GM19240 (cell line): ENCODE measurements at regions not wholly inside any gene's neighbourhood (a gene's known extent, or its start where the extent isn't known, plus 50 kb on each side); places are given as distances from the start of the nearest gene placed in this dataset.
"Not testable (repeated sequence)": the region's sequence is repeated elsewhere in the genome, so short reads cannot be mapped to it uniquely, and the experiment has no call there.

Experiments
- DNase-seq: peaks from one replicate; pipeline ENCODE4 v3.0.0; 2011; ENCODE audit warnings: low spot score; ENCODE audit not compliant: insufficient read length

GRCh38 chr9:85212887-85213286 is 528.9 kb downstream of the AGTPBP1 start:
- DNase-seq = no peak

DNA sequence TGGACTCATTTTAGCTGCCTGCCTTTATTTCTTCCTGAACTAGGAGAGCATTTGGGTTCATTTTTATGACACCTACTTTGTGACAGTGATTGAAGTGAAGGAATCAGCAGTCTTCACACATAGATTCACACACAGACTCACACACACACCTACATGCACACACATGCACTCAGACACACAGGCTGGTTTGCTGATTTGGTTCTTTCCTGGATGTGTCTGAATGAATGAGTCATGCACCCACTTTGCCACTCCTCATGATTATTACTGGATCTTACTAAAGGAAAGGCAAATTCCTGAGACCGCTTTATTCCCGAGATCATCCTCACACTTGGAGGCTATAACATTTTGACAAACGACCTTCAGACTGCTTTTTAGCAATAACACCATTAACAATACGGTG is 529.5 kb downstream of the AGTPBP1 start:
- no peak for DNase-seq

GRCh38 chr9:85208666-85209065 is 533.1 kb downstream of the AGTPBP1 start:
- DNase-seq = no peak

GRCh38 chr9:85204176-85204575 is 534.6 kb downstream of the NTRK2 start:
- DNase-seq = no peak

DNA sequence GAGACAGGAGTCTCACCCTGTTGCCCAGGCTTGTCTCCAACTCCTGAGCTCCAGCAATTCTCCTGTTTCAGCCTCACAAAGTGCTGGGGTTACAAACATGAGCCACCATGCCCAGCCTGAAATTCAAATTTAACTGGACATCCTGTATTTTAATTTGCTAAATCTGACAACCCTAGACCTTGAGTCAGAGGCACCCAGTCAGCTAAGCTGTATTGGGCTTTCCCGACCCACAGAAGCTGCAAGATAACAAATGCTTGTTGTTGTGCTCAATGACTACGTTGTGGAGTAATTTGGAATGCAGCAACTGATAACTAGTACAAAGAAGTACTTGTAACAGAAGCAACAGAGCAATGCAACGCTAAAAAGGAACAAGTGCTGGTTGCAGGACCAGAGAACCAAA is 533.1 kb downstream of the NTRK2 start:
- DNase-seq = no peak

DNA sequence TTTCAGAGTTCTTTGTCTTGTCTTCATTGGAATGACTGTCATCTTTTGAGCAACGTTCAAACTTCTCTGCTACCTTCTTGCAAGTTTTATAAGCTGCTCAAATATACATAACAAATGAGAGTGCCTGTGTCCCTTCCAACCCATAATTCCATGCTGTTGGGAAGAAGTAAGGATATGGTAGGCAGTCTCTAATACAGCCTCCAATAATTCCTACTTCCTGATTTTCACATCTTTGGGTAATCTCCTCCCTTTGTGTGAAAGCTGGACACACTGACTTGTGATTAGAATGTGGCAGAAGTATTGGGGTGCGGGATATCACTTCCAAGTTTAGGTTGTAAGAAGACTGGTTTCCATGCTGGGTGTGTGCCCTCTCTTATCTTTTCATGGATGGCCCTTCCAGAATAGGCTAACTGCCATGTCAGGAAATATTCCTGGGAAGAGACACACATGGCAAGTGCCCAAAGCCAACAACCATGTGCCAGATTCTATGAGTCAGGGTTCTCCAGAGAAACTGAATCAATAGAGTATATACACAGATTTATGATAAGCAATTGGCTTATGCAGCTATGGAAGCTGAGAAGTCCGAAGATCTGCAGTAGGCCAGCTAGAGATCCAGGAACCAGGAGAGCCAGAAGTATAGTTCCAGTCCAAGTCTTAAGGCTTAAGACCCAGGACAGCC is 531.3 kb downstream of the NTRK2 start:
- no peak for DNase-seq

DNA sequence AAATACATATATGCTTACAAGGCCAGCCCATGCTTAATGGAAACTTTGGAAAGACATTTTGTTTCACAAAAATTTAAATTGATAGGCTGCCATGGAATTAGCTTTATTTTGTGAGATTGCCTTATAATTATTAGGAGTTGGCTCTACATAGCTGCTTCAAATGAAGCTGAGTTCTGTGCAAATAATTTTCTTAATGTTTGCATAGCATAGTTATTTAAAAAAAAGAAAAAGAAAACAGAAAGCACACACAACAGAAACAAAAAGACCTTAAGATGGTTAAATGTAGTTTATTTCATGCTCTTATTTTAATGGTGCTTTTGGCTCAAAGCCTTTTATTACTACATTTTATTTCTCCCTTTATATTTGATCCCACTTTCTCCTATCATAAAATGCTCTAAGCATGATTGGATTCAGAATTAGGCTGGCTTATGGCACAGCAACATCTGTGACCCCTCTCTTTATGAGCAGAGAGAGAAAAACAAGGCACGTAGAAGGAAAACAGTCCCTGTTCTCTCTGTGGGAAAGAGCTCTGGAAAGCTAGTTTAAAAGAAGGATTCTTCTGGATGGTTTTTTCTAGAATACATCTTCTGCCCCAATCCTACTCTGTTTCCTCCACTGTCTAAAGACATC is 530.5 kb downstream of the NTRK2 start:
- DNase-seq = no peak

GRCh38 chr9:85192750-85193149 is 523.2 kb downstream of the NTRK2 start:
- no peak for DNase-seq

- DNase-seq = no peak
These were observed 516.7 kb downstream of the NTRK2 start for GRCh38 chr9:85186218-85186585.

GRCh38 chr9:85185486-85186217 is 516.1 kb downstream of the NTRK2 start:
- no peak for DNase-seq

GRCh38 chr9:85182383-85182782 is 512.9 kb downstream of the NTRK2 start:
- no peak for DNase-seq

DNA sequence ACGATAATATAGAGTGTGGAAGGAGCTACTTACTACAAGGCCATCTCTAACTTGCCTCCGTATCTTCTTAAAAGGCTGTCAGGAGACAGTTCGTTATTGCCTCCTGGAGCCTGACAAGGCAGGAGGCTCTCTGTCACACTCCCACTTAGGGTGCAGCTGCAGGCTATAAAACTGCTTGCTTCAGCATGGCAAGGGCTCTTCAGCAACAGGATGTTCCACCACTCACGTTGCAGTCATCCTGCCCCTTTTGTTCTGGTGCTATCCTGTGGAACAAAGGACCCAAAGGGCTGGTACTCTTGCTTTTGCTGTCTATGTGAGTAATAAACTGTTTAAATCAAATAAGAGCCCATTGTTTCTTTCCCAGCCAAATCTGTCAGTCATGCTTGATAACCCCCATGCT is 508.9 kb downstream of the NTRK2 start:
- no peak for DNase-seq

DNA sequence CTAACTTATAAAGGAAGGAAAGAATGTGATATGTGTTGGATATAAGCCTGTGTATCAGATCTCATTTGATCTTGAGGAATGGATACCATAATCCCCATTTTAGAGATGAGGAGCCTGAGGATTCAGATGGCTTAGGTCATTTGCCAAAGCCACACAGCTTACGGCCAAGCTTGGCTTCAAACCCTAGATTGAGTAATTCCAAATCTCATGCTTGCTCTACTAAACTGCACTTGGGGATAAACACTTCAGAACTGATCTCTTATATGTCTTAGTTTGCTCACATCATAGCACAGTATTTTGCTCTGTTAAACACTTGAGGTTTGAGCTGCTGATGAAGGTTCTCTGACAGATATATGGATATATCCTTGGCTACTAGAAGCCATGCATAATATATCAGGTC is 504.4 kb downstream of the NTRK2 start:
- DNase-seq = no peak

DNA sequence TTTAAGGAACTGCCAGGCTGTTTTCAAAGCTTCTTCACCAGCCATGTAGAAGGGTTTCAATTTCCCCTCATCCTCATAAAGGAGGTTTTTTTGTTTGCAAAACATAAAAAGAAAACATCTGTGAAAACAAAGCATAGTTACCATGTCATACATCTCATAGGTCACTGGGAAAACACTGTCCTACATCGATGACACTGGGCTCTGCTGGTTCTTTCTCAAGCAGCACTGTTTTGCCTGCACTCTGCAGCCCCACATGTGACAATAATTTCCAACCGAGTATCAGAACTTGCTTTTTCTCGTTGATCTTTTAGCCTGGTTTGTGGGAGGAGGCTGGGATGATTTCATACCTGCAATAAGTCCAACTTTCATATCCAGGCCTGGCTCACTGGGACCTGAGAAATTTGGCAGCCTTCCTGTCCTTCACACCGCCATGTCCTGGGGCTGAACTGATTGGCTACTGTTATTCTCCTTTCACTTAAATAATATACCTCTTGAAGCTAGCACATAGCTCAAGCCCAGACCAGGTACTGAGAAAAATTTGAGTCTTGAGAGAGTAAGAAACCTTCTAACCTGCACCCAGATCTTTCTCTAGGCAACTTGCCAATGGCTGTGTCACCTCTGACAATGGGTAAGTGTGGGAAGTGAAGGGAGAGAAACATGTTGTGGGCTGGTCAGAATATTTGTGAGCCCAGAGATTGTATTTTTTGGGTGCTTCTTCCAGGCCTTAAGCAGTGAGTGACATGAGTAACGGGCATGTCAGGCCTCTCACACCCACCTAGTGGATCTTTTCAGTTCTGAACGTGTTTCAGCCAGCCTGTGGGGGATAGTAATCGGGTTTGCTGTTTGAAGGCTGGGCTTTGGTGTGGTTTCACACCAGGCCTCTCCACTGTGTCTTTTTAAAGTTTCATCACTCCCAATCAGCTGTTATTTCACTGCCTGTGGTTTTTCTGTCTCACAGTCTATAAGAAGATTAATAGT is 502.8 kb downstream of the NTRK2 start:
- no peak for DNase-seq

GRCh38 chr9:85171163-85171562 is 501.6 kb downstream of the NTRK2 start:
- DNase-seq = no peak

- DNase-seq = no peak
These were observed 498.9 kb downstream of the NTRK2 start for GRCh38 chr9:85168412-85168811.

DNA sequence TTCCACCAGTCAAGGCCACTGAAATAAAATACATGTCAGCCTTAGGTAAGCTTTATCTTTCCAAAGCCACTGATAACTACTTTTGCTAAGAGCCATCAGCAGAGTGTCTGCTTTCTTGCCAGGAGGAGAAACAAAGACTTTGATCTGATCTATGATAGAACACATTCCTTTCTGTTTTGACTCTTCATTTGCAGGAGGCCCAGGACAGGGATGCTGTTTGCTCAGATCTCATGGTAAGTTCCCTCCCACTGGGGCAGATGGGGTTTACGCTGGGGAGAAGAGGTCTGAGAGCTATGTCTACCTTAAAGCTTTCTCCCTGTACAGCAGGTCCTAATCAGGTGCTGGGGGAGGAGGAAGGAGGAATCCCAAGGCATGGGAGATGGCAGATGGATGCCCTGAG is 497.6 kb downstream of the NTRK2 start:
- DNase-seq = no peak

GRCh38 chr9:85163825-85164224 is 494.3 kb downstream of the NTRK2 start:
- no peak for DNase-seq

DNA sequence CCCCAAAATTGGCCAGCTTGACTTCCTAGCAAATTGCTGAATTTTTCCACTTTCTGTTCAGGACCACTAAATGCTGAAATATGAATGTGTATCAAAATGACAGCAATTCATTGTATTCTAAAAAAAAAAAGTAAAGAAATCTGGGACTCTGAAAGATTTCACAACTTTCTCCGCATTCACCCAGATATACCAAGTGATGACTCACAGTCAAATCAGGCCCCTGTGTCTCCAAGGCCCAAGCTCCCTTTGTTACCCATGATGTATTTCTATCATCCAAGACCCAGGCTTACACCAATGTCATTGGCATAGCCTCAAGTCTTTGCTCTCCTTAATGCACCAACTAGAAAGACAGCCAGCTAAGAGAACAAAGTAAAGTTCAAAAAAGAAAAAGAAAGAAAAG is 493.9 kb downstream of the NTRK2 start:
- no peak for DNase-seq

DNA sequence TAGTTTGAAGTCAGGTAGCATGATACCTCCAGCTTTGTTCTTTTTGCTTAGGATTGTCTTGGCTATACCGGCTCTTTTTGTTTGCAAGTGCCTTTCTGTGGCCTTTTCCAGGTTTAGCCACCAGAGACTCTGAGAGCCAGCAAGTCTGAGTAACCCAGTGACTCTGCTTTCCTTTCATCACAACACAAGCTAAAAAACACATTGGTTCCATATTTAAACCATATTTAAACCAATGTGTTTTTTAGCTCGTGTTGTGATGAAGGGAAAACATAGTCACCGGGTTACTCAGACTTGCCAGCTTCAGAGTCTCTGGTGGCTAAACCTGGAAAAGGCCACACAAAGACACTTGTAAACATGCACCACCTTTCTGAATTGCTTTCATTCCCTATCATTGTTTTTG is 493.3 kb downstream of the NTRK2 start:
- DNase-seq = no peak

DNA sequence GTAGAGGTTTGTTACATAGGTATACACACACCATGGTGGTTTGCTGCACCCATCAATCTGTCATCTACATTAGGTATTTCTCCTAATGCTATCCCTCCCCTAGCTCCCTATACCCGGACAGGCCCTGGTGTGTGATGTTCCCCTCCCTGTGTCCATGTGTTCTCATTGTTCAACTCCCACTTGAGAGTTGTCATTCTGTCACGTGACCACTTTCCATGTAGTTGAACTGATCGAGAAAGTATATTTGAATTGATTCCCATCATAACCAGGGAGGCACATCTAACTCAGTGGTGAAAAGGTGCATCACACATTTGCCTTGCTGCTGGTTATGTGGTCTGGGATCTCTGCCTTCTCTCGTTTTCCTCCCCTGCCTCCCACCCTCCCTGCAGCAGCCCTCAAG is 491.4 kb downstream of the NTRK2 start:
- not testable (repeated sequence) for DNase-seq

DNA sequence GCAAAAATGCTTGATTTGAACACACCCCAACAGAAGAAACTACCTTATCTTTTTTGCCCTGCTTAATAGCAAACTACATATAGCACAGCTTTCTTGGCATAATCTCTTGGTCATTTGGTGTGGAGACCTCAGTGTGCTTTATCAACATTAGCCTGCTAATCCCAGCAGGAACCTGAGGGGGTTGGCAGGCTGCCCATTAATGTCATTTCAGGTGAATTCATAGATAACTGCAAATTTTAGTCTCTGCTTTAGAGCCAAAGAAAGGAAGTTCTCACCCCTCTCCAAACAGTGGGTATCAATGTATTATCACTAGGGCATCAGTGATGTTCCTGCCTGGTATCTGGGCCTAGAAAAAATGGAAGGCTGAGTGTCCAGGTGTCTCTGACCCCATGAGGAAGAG is 489.0 kb downstream of the NTRK2 start:
- DNase-seq = no peak
